GM23338 (cell line): ENCODE measurements at regions not wholly inside any gene's neighbourhood (a gene's known extent, or its start where the extent isn't known, plus 50 kb on each side); places are given as distances from the start of the nearest gene placed in this dataset.

Source experiments
- ATAC-seq: fragments of 200-7000 bp; cut with Tn5 transposase; 3 replicates; pipeline ENCODE4 v1.9.1; 2020
- DNase-seq: peaks from one replicate; pipeline ENCODE4 v3.0.0-alpha.2; 2015; ENCODE audit warnings: low spot score
- H2AFZ ChIP-seq: fragments of 200-600 bp; sonication (generic); 2 replicates; pipeline ENCODE4 v1.8.0; 2016; ENCODE audit warnings: antibody characterized with exemption, mild to moderate bottlenecking, moderate library complexity
- H3F3A ChIP-seq: fragments of 200-600 bp; sonication (generic); replicated peaks from 2 replicates; pipeline ENCODE4 v1.8.0; 2017; ENCODE audit warnings: antibody characterized with exemption, mixed run types, low read depth
- H3K27ac ChIP-seq: fragments of 200-600 bp; sonication (generic); 2 replicates; pipeline ENCODE4 v1.6.1; 2016; ENCODE audit warnings: low read depth
- H3K27me3 ChIP-seq: fragments of 200-600 bp; sonication (generic); 2 replicates; pipeline ENCODE4 v1.8.0; 2016; ENCODE audit warnings: mild to moderate bottlenecking, mixed run types, moderate library complexity; ENCODE audit not compliant: insufficient read depth
- H3K36me3 ChIP-seq: fragments of 200-600 bp; sonication (generic); 2 replicates; pipeline ENCODE4 v1.8.0; 2016; ENCODE audit warnings: mild to moderate bottlenecking; ENCODE audit not compliant: insufficient read depth
- H3K4me1 ChIP-seq: fragments of 200-600 bp; sonication (generic); 2 replicates; pipeline ENCODE4 v1.8.0; 2016; ENCODE audit warnings: mild to moderate bottlenecking, moderate library complexity; ENCODE audit not compliant: insufficient read depth
- H3K4me2 ChIP-seq: fragments of 200-600 bp; sonication (generic); 2 replicates; pipeline ENCODE4 v1.7.1; 2017; ENCODE audit warnings: mixed run types
- H3K4me3 ChIP-seq: fragments of 200-600 bp; sonication (generic); 2 replicates; pipeline ENCODE4 v1.6.1; 2016; ENCODE audit warnings: mixed run types
- H3K79me2 ChIP-seq: fragments of 200-600 bp; sonication (generic); replicated peaks from 2 replicates; pipeline ENCODE4 v1.8.0; 2017; ENCODE audit warnings: mild to moderate bottlenecking; ENCODE audit not compliant: insufficient read depth
- H3K9me2 ChIP-seq: fragments of 200-600 bp; sonication (generic); 2 replicates; pipeline ENCODE4 v1.8.0; 2017; ENCODE audit not compliant: insufficient read depth
- H4K20me1 ChIP-seq: fragments of 200-600 bp; sonication (generic); replicated peaks from 2 replicates; pipeline ENCODE4 v1.8.0; 2017; ENCODE audit warnings: mild to moderate bottlenecking; ENCODE audit not compliant: insufficient read depth
- H3K27ac Mint-ChIP-seq: 2 replicates; pipeline ENCODE4 v1.8.0; 2020; ENCODE audit warnings: inconsistent platforms, mild to moderate bottlenecking, moderate library complexity, mixed read lengths
- H3K27me3 Mint-ChIP-seq: 3 replicates; pipeline ENCODE4 v1.8.0; 2022; ENCODE audit warnings: low read depth, mild to moderate bottlenecking, moderate library complexity, mixed read lengths, inconsistent platforms; ENCODE audit not compliant: insufficient read depth, poor library complexity
- H3K36me3 Mint-ChIP-seq: 3 replicates; pipeline ENCODE4 v1.8.0; 2021; ENCODE audit warnings: low read depth, mild to moderate bottlenecking, inconsistent platforms, moderate library complexity, mixed read lengths
- H3K4me1 Mint-ChIP-seq: 3 replicates; pipeline ENCODE4 v1.8.0; 2020; ENCODE audit warnings: mild to moderate bottlenecking, inconsistent platforms, mixed read lengths
- H3K4me3 Mint-ChIP-seq: 3 replicates; pipeline ENCODE4 v1.8.0; 2021; ENCODE audit warnings: moderate library complexity, mild to moderate bottlenecking, inconsistent platforms, mixed read lengths
- H3K9me3 Mint-ChIP-seq: 3 replicates; pipeline ENCODE4 v1.8.0; 2020; ENCODE audit warnings: moderate library complexity, mild to moderate bottlenecking, inconsistent platforms, mixed read lengths
- CREB1 ChIP-seq: fragments of 250-450 bp; sonication (Bioruptor Pico); IDR thresholded peaks from 2 replicates; pipeline ENCODE4 v1.5.0; 2020; ENCODE audit warnings: low read depth, mild to moderate bottlenecking, moderate library complexity
- EZH2 ChIP-seq: fragments of 200-600 bp; sonication (generic); IDR thresholded peaks from one replicate; pipeline ENCODE4 v1.8.0; 2017; ENCODE audit warnings: antibody characterized with exemption, mild to moderate bottlenecking, low read depth; ENCODE audit not compliant: unreplicated experiment
- POLR2AphosphoS5 ChIP-seq: IDR thresholded peaks from 2 replicates; pipeline ENCODE4 v1.6.1; 2016; ENCODE audit warnings: antibody characterized with exemption, low read depth
- STAT1 ChIP-seq: IDR thresholded peaks from one replicate; pipeline ENCODE4 v1.6.1; 2016; ENCODE audit warnings: antibody characterized with exemption; ENCODE audit not compliant: unreplicated experiment
- TF ChIP-seq, protein P1 (sequence below), 2 experiments: fragments of 200-600 bp in 1 of 2; sonication (generic) in 1 of 2; conservative IDR thresholded peaks; 2 replicates each; pipeline versions ENCODE4 v1.5.1 to v1.6.1; 2016 to 2017; ENCODE audit warnings: antibody characterized with exemption in 2 of 2, low read depth in 2 of 2, mild to moderate bottlenecking in 2 of 2, moderate library complexity in 1 of 2
- TF ChIP-seq, protein P2 (sequence below): IDR thresholded peaks from one replicate; pipeline ENCODE4 v1.6.1; 2018; ENCODE audit warnings: antibody characterized with exemption; ENCODE audit not compliant: unreplicated experiment
- TF ChIP-seq, protein P3 (sequence below): fragments of 250-450 bp; sonication (Bioruptor Pico); IDR thresholded peaks from 2 replicates; pipeline ENCODE4 v1.5.0; 2020; ENCODE audit warnings: mild to moderate bottlenecking, moderate library complexity

DNA sequence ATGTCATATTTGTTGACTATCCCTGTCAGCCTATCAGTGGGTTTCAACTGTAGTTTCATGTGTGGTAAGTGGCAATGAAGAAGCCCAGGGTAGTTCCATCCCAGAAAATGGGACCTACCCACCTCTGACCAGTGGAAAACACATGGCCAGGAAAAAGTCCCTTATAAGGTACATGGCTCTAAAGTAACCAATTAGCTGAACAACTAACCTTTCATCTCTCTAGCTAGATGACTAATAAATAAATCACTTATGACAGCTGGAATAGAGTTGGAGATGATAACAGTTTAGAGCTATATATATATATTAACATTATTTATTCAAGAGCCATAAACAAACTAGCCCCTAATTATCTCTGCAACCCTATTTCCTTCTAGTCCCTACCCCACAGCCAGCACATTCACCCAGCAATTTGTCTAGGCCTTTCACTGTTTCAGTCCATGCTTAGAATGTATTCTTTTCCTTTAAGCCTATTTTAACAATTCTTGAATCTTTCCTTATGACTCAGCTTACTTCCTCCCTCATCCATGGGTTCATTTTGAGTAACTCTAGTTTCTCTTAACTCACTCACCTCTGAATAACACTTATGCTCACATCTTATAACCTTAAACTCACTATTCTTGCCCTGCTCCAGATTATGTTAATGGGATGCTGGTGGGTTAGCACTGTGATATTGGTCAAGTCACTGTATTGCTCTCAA, 83.7 kb downstream of the TNFSF18 start:
- Mint-ChIP-seq H3K36me3 (no peaks in the 10 kb centered on the region), H3K27ac (no peak overlapping the region), H3K9me3 (no peaks in the 10 kb centered on the region; the same call in 2 of the 3 replicates), H3K27me3 (peaks cover 2% of the 10 kb centered on the region), H3K4me3 (no peak overlapping the region), H3K4me1 (no peaks in the 10 kb centered on the region)
- Histone ChIP-seq H3K4me3 (no peak overlapping the region), H4K20me1 (no peaks in the 10 kb centered on the region), H3K79me2 (no peaks in the 10 kb centered on the region), H3K9me2 (no peaks in the 10 kb centered on the region), H3F3A (no peaks in the 10 kb centered on the region), H3K4me2 (no peak overlapping the region), H3K27me3 (no peaks in the 10 kb centered on the region), H3K27ac (no peak overlapping the region), H3K4me1 (no peaks in the 10 kb centered on the region), H3K36me3 (no peaks in the 10 kb centered on the region), H2AFZ (no peak overlapping the region)
- DNase-seq (no peak), ATAC-seq (no peak)
- TF ChIP-seq EZH2 (no peak), CREB1 (CRISPR knock-in tag) (no peak), POLR2AphosphoS5 (no peak)
- TF ChIP-seq, protein P1, sequence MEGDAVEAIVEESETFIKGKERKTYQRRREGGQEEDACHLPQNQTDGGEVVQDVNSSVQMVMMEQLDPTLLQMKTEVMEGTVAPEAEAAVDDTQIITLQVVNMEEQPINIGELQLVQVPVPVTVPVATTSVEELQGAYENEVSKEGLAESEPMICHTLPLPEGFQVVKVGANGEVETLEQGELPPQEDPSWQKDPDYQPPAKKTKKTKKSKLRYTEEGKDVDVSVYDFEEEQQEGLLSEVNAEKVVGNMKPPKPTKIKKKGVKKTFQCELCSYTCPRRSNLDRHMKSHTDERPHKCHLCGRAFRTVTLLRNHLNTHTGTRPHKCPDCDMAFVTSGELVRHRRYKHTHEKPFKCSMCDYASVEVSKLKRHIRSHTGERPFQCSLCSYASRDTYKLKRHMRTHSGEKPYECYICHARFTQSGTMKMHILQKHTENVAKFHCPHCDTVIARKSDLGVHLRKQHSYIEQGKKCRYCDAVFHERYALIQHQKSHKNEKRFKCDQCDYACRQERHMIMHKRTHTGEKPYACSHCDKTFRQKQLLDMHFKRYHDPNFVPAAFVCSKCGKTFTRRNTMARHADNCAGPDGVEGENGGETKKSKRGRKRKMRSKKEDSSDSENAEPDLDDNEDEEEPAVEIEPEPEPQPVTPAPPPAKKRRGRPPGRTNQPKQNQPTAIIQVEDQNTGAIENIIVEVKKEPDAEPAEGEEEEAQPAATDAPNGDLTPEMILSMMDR (conservative IDR thresholded peaks at IDR 0.05; ENCODE audit: low read depth in 2 of 2), result no peak

- Histone ChIP-seq H3K27ac (no peak overlapping the region), H3K27me3 (no peaks in the 10 kb centered on the region), H3K9me2 (no peaks in the 10 kb centered on the region), H2AFZ (no peak overlapping the region), H4K20me1 (no peaks in the 10 kb centered on the region), H3K4me3 (no peak overlapping the region), H3K4me2 (no peak overlapping the region), H3K36me3 (no peaks in the 10 kb centered on the region), H3K4me1 (no peaks in the 10 kb centered on the region), H3K79me2 (no peaks in the 10 kb centered on the region), H3F3A (no peaks in the 10 kb centered on the region)
- Mint-ChIP-seq H3K9me3 (no peaks in the 10 kb centered on the region; the same call in 2 of the 3 replicates), H3K27ac (no peak overlapping the region), H3K4me1 (no peaks in the 10 kb centered on the region), H3K4me3 (no peak overlapping the region), H3K36me3 (no peaks in the 10 kb centered on the region), H3K27me3 (peaks cover 2% of the 10 kb centered on the region)
- no peak for ATAC-seq
- no peak for DNase-seq
- TF ChIP-seq, protein P2, sequence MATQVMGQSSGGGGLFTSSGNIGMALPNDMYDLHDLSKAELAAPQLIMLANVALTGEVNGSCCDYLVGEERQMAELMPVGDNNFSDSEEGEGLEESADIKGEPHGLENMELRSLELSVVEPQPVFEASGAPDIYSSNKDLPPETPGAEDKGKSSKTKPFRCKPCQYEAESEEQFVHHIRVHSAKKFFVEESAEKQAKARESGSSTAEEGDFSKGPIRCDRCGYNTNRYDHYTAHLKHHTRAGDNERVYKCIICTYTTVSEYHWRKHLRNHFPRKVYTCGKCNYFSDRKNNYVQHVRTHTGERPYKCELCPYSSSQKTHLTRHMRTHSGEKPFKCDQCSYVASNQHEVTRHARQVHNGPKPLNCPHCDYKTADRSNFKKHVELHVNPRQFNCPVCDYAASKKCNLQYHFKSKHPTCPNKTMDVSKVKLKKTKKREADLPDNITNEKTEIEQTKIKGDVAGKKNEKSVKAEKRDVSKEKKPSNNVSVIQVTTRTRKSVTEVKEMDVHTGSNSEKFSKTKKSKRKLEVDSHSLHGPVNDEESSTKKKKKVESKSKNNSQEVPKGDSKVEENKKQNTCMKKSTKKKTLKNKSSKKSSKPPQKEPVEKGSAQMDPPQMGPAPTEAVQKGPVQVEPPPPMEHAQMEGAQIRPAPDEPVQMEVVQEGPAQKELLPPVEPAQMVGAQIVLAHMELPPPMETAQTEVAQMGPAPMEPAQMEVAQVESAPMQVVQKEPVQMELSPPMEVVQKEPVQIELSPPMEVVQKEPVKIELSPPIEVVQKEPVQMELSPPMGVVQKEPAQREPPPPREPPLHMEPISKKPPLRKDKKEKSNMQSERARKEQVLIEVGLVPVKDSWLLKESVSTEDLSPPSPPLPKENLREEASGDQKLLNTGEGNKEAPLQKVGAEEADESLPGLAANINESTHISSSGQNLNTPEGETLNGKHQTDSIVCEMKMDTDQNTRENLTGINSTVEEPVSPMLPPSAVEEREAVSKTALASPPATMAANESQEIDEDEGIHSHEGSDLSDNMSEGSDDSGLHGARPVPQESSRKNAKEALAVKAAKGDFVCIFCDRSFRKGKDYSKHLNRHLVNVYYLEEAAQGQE, result no peak
- TF ChIP-seq, protein P3, sequence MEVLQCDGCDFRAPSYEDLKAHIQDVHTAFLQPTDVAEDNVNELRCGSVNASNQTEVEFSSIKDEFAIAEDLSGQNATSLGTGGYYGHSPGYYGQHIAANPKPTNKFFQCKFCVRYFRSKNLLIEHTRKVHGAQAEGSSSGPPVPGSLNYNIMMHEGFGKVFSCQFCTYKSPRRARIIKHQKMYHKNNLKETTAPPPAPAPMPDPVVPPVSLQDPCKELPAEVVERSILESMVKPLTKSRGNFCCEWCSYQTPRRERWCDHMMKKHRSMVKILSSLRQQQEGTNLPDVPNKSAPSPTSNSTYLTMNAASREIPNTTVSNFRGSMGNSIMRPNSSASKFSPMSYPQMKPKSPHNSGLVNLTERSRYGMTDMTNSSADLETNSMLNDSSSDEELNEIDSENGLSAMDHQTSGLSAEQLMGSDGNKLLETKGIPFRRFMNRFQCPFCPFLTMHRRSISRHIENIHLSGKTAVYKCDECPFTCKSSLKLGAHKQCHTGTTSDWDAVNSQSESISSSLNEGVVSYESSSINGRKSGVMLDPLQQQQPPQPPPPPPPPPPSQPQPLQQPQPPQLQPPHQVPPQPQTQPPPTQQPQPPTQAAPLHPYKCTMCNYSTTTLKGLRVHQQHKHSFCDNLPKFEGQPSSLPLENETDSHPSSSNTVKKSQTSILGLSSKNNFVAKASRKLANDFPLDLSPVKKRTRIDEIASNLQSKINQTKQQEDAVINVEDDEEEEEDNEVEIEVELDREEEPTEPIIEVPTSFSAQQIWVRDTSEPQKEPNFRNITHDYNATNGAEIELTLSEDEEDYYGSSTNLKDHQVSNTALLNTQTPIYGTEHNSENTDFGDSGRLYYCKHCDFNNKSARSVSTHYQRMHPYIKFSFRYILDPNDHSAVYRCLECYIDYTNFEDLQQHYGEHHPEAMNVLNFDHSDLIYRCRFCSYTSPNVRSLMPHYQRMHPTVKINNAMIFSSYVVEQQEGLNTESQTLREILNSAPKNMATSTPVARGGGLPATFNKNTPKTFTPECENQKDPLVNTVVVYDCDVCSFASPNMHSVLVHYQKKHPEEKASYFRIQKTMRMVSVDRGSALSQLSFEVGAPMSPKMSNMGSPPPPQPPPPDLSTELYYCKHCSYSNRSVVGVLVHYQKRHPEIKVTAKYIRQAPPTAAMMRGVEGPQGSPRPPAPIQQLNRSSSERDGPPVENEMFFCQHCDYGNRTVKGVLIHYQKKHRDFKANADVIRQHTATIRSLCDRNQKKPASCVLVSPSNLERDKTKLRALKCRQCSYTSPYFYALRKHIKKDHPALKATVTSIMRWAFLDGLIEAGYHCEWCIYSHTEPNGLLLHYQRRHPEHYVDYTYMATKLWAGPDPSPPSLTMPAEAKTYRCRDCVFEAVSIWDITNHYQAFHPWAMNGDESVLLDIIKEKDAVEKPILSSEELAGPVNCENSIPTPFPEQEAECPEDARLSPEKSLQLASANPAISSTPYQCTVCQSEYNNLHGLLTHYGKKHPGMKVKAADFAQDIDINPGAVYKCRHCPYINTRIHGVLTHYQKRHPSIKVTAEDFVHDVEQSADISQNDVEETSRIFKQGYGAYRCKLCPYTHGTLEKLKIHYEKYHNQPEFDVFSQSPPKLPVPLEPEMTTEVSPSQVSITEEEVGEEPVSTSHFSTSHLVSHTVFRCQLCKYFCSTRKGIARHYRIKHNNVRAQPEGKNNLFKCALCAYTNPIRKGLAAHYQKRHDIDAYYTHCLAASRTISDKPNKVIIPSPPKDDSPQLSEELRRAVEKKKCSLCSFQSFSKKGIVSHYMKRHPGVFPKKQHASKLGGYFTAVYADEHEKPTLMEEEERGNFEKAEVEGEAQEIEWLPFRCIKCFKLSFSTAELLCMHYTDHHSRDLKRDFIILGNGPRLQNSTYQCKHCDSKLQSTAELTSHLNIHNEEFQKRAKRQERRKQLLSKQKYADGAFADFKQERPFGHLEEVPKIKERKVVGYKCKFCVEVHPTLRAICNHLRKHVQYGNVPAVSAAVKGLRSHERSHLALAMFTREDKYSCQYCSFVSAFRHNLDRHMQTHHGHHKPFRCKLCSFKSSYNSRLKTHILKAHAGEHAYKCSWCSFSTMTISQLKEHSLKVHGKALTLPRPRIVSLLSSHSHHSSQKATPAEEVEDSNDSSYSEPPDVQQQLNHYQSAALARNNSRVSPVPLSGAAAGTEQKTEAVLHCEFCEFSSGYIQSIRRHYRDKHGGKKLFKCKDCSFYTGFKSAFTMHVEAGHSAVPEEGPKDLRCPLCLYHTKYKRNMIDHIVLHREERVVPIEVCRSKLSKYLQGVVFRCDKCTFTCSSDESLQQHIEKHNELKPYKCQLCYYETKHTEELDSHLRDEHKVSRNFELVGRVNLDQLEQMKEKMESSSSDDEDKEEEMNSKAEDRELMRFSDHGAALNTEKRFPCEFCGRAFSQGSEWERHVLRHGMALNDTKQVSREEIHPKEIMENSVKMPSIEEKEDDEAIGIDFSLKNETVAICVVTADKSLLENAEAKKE, result no peak
- TF ChIP-seq, protein P1 (conservative IDR thresholded peaks at IDR 0.05; ENCODE audit: low read depth in 2 of 2), result no peak
- TF ChIP-seq POLR2AphosphoS5, result no peak
- no peak for TF ChIP-seq STAT1
Observed at GRCh38 chr1:172967936-172968335, 82.8 kb downstream of the TNFSF18 start.
